ENCODE measurements at regions not wholly inside any gene's neighbourhood (a gene's known extent, or its start where the extent isn't known, plus 50 kb on each side); places are given as distances from the start of the nearest gene placed in this dataset.

DNA sequence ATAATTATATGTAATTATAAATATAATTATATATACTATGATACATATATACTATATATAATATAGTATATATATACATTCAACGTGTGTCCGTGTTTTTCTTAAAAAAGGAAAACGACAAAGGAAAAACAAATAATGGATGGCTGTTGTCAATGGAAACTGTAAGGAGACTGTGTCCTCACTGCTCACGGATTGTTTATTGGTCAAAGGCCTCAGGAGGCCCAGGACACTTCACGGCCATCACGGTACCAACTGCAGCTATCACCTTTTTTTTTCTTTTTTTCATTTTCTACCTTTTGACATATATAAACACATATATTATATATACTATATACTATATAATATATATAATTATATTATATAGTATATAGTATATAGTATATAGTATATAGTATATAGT is 113.4 kb downstream of the SPTSSA start:
- DNase-seq: no peak

DNA sequence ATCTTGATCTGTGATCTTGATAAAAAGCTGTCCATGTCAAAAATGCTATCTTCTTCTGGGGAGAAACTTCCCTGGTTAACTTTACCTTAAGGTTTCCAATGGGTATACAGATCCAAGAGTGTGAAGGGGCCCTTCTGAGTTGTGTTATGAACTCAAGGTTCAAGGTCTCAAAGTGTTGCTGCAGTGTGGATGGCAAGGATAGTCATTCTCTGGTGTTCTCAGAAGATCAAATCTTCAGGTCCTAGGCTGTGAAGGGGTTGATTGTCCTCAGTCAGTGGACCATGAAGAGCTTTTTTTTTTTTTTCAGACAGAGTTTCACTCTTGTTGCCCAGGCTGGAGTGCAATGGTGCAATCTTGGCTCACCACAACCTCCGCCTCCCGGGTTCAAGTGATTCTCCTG is 114.4 kb downstream of the SPTSSA start:
- no peak for DNase-seq

DNA sequence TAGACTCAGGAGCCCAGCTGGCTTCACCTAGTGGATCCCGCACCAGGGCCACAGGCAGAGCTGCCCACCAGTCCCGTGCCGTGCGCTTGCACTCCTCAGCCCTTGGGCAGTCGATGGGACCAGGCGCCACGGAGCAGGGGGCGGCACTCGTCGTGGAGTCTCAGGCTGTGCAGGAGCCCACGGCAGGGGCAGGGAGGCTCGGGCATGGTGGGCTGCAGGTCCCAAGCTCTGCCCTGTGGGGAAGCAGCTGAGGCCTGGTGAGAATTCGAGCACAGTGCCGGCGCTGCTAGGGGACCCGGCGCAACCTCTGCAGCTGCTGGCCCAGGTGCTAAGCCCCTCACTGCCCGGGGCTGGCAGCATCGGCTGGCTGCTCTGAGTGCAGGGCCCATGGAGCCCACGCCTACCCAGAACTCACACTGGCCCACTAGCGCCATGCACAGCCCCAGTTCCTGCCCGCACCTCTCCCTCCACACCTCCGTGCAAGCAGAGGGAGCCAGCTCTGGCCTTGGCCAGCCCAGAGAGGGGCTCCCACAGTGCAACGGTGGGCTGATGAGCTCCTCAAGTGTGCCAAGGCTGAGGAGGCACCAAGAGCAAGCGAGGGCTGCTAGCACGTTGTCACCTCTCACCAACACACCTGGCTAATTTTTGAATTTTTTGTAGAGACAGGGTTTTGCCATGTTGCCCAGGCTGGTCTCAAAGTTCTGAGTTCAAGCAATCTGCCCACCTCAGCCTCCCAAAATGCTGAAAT is 116.1 kb downstream of the SPTSSA start:
- DNase-seq: no peak

DNA sequence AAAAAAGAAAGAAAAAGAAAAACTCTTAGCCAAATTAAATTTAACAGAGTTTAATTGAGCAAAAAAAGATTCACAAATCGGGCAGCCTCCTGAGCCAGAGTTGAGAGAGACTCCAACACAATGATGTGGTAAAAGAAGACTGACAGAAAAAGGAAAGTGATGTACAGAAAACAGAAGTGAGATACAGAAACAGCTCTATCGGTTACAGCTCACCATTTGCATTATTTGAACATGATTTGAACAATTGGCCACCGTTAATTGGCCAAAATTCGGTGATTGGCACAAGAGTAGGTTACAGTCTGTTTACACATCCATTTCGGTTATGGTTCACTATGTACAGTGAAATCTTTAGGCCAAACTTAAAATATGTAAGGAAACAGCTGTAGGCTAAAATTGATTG is 117.7 kb downstream of the SPTSSA start:
- DNase-seq: no peak

DNA sequence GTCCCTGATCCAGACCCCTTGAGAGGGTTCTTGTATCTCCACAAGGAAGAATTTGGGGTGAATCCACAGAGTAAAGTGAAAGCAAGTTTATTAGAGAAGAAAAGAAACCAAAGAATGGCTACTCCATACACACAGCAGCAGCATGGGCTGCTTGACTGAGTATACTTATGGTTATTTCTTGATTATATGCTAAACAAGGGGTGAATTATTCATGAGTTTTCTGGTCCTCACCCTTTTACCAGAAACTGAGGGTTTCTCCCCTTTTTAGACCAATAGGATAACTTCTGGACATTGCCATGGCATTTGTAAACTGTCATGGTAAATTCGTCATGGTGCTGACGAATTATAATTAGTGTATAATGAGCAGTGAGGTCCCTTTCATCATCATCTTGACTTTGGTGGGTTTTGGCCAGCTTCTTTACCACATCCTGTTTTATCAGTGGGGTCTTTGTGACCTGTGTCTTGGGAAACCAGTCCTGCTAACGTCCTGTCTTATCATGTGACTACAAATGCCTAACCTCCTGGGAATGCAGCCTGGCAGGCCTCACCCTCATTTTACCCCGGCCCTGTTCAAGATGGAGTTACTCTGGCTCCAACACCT is 121.9 kb downstream of the SPTSSA start:
- DNase-seq: no peak

DNA sequence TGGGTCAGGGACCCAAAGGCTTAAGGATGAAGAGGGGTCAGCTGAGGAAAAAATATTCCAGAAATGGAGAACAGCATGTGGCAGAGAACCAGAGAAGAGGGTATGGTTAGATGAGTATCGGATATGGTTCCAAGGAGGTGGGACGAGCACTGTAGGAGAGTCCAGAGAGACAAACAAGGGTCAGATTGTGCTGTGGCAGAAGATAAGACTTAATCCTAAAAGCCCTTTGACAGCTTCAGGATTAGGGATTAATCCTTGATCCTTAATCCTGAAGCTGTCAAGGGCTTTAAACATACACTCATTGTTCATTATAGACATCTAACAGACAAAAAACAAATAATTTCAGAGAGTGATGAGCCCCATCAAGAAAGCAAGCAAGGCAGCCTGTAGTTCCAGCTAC is 124.0 kb downstream of the SPTSSA start:
- DNase-seq: no peak

DNA sequence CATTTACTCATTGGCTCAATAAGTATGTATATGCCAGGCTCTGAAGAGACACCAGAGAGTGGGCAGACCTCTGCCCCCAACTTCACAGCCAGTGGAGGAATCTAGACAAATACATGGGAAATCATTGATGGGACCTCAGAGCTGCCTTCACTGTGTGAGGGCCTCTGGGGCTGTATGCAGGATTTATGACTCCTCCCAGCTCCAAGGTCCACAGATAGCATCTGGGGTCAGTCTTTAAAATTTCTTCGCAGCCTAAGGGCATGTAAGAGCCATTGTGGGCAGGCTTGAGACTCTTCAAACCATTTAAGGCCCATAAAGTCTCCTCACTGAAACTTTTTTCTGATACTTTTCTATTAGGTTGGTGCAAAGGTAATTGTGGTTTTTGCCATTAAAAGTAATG is 125.5 kb downstream of the SPTSSA start:
- no peak for DNase-seq

DNA sequence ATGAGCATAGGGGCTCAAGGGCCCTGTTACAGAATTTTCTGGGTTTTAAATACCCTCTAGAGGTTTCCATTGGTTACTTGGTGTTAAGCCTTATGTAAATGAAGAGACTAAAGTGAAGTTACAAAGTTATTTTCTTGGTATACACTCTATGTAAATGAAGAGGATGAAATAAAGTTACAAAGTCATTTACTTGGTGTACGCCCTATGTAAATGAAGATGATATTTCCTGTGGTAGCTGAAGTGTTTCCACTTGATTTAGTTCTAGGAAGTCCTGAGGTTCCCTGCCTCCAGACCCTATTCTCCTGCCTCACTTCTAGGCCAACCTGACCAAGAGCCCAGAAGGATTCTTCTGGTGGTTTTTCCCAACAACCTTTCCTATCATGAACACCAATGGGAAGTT is 126.1 kb downstream of the SPTSSA start:
- no peak for DNase-seq

DNA sequence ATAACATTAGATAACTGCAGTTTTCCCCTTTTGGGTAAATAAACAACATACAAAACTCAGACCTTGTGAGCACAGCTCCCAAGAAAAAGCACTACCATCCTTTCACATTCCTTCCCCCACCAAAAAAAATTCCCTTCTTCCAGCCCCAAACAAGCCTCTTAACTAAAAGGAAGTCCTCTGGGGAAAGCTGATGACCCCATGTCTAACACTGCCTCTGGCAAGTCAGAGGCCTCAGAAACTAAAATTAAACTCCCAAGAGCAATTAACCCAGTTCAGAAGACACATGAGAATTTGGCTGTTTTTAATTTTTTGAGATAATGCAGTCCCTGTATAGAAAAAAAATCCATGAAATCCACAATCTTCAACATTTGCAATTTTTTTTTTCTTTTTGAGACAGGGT is 127.7 kb downstream of the SPTSSA start:
- no peak for DNase-seq

DNA sequence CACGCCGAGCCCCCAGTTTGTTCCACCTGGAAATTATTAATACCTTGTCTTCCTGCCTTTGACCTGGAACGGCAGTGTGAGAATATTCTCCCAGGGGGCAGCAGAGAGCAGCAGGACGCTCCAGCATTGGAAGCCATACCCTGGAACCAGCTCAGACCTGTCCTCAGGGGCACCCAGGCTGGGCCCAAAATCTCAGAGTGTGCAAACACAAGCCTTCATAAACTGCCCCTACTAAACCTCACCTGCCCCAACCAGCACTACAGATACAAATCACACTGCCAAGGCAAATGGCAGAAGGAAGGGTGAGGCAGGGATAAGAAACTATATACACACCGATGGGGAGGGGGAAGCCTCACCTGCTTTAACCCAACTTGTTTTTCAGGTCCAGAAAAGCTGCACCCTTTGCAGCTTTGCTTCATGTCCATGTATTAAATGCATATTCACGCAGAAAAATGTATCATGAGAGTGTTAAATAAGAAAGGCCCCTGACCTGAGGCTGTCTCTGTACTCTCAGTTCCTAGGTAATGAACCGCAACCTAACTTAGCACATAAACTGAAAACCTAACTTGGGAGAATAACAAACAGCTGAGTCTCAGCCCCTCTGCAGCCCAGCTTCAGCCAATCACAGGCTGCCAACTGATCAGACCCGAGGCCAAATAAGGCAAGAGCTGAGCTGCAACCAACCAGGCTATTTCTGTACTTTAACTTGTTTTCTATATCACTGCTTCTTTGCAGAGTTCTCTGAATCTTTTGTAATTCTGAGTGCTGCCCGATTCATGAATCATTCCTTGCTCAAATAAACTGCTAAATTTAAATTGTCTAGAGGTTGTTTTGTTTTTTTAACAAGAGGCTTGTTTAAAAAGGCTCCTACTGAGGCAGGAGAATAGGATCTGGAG is 130.1 kb downstream of the SPTSSA start:
- DNase-seq: peak; percentile 57

DNA sequence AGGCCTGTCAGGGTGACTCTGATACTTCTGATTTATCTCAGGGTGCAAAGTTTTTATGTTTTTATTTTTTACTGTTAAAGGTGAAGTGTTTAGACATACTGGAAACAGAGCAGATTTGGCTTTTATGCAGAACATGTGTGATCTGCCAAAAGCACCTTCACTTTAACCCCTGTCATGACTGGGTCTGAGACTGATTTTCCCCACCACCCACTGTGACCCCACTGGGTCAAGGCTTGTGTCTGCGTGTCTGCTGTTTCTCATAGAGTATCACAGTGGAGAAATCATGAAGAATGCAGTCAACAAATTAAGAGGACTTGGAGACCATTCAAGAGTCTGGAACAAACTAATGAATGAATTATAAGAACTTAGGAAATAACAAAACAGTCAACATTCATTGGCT is 131.2 kb downstream of the SPTSSA start:
- DNase-seq: no peak

DNA sequence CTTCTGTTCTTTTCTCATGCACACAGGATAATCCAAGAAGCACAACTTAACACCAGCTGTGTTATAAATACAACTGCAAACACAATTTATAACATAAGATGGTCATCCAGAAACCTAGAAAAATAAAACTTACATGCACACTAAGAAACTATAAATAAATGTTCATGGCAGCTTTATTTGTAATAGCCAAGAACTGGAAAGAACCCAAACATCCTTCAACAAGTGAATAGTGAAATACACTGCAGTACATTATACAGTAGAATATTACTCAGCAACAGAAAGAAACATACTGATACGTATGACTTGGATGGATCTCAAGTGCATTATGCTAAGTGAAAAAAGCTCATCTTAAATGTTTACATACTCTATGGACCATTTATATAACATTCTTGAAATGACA is 132.7 kb downstream of the SPTSSA start:
- no peak for DNase-seq

DNA sequence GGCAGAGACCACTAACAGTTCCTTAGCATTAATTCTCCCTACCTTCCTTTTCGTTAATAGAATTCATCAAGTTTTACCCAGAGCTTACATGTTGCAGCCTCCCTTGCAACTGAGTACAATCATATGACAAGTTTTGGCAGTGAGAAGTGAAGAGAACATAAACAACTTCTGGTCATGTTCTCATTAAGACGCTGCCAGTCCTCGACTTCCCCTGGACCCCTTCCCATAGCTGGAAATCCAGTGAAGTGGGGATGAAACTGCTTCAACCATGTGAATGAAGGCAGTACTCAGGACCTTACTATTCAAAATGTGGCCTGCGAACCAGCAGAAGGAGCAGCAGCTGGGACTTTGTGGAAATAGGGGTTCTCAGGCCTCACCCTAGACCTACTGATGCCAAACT is 133.9 kb downstream of the SPTSSA start:
- DNase-seq: no peak

DNA sequence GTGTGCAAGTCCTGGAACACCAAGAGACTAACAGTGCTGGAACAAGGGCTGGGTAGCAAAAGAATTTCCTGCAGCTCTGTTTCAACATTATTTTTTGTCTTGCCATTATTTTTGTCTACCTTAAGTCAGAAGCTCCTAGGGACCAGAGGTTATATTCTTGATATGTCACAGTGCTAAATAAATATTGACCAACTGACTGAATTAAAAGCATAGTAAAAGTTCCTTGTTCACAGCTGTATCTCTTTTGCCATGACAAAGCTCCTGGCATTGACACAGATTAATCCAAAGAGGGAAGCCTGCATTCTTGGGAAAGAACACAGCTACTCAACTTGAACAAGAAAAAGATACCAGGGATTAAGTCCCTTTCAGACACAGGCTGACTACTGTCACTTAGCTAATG is 136.5 kb downstream of the SPTSSA start:
- DNase-seq: no peak

DNA sequence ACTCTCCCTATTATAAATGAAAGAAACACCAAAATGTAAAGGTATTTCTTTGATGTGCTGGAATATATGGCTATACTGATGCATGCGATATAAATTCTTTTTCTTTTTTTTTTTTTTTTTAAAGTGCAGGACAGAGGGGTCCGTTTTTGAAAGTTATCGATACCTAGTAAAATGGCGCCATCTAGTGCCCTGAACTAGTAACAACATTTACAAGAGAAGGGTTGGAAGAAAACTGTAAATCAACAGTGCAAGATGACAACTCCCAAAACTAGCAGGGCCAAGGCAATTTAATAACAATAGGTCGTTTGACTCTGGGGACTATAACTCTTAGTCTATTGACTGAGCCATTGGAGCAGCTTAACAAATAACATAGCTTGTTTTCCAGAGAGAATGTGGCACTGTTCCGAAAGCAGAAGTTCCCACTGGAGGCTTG is 137.7 kb downstream of the SPTSSA start:
- DNase-seq: peak; percentile 34

DNA sequence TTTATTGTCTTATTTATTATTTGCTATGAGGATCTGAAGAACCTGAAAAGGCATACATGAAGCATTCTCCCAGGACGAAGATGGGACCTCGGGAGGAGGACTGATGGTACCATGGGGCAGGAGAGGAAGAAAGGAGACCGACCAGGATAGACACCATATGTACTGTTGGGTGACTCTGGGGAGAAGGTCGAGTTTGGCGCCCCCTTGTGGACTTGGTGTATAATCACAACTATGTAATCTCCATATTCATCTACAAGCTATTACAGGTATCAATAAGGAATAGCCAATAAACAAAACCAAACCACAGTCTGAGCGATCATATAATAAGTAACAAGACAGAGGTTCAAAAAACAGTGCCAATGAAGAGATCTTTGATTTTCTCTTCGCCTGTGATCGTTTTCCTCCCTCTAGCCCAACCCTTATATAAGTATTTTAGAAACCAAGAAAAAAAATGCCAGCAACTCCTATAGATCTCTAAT is 139.1 kb downstream of the SPTSSA start:
- DNase-seq: peak; percentile 56

DNA sequence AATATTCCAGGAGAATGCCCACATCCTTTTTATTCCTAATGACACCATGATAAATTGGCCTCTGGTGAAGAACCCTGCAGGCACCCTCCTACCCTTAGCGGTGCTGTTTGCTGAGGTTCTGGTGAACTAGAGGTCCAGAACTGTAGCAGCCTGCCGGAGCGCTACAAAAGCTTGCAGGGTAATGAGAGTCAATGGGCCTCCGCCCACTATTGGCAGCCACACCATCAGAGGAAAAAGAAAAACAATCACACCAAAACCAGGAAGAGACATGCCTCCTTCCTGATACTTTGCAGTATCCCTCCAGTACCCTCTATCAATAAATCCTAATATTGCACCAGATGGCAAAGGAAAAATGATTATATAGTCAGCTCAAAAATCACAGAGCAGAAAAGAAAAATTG is 142.9 kb downstream of the SPTSSA start:
- no peak for DNase-seq

DNA sequence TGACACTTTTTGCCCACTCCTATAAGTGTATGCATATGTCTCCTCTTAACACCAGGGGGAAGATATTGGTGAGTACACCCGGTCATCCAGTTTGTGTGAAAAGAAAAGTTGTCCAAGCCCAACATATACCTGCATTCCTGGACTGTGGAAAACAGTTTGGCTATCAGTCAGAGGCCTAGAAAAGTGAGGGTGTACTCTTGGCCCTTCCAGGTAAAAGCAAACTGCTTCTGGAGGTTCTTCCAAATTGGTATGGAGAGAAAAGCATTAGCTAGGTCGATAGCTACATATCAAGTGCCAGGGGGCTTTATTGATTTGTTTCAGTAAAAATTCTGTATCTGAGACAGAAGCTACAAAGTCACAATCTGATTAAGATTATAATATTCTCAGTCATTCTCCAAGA is 144.0 kb downstream of the SPTSSA start:
- no peak for DNase-seq

DNA sequence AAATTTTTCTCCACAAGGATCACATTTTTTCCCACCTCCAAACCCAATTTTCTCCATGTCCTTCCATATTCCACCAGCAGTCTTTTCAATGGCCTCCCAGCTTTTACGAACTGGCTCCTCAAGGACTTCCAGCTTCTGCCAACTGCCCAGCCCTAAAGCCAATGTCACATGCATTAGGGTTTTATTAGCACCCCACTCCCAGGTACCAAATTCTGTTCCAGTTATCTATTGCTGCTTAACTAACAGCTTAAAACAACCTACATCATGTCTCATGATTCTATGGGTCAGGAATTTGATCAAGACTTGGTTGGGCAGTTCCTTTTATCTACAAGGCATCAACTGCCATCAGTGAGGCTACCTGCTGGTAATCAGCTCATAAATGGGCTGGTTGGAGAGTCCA is 151.3 kb downstream of the SPTSSA start:
- no peak for DNase-seq

DNA sequence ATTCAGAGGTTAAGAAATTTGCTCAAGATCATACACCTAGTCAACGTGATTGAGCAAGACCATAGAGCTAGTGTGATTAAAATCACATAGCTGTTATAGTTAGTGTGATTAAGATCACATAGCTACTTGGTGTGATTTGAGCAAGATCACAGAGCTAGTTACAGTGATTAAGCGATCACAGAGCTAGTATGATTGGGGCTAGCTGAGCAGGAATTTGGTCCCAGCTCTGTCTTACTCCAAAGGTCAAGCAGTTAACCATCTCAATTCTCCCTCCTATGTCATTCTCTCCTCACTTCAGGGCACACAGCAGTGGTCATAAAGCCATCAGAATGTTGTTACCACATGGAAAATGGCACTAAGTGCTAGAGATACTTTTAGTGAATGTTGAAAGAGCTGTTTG is 158.2 kb downstream of the SPTSSA start:
- DNase-seq: no peak

DNA sequence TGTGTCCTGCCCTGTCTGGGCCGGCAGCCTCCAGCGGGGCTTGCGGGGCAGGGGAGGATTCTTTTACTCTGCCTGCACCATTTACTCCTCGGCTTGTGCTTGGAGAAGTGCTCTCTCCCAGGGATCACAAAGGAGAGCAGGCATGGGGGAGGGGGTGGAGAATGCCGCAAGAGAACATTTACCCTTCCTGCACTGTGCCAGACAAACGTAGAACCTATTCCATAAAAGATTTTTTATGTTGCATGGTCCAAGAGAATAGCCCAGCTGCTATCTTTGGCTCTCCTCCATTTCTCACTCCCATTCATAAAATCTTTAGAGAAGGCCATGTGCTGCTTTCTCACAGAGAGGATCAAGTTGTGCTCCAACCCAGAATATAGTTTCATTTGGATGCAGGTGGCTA is 159.4 kb downstream of the SPTSSA start:
- DNase-seq: no peak

DNA sequence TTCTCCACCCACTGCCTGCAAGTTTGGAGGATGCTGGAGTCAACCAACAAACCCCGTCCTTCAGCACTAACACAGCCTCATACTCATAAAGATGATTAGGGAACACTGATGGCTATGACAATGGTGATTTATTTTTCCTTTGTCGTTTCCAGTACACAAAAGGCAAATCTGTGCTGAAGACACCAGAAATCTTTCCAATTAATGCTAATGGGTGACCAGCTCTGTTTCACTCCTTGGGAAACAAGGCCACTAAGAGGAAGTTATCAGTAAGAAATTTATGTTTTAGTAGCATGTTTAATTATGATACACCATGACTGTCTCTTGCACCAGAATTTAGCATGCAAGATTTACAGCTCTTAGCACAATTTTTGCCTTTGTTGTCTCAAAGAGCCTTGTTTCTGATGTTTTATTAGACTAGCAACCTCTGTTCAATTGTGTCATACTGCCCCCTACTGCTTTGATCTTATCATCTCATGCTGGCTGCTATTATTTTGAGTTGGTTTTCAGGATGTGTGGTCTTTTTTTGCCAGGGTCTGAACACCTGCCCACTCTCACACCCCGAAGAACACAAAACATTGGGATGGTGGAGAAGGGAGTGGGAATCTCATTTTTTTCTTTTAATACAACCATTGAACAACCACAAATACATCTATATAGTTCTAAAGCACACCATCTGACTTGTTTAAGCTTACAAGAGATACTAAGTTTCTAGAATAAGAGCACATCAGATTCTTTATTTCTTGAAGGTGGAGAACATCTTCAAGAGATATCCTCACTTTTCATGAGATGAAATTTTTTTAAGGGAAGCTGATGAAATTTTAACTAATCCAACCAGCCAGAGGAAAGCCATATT is 160.9 kb downstream of the SPTSSA start:
- DNase-seq: peak; percentile 46

DNA sequence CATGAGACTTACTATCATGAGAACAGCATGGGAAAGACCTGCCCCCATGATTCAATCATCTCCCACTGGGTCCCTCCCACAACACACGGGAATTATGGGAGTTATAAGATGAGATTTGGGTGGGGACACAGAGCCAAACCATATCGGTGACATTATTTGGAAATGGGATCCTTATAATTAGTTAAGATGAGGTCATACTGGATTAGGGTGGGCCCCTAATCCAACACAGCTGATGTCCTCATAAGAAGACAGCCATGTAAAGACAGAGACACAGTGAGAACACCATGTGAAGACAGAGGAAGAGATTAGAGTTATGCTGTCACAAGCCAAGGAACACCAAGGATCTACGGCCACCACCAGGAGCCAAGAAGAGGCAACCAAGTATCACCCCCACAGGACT is 161.7 kb downstream of the SPTSSA start:
- no peak for DNase-seq
